HepG2 (cell line): ENCODE measurements at regions not wholly inside any gene's neighbourhood (a gene's known extent, or its start where the extent isn't known, plus 50 kb on each side); places are given as distances from the start of the nearest gene placed in this dataset.

ENCODE experiments used
- ATAC-seq: fragments of 200-7000 bp; cut with Tn5 transposase; 3 replicates; pipeline ENCODE4 v1.9.1; 2020; ENCODE audit warnings: mild to moderate bottlenecking, moderate library complexity
- BruUV-seq: library from RNA; stranded (reverse); fragments of 400-500 nt; replicated peaks from 2 replicates; lab custom pipeline; 2021; lab: Mats Ljungman, UMichigan
- CTCF ChIA-PET: fragments of 300-600 bp; formaldehyde crosslinking; extraction: SDS; loops from one replicate; lab custom pipeline; 2021; ENCODE audit warnings: low total read pairs, inconsistent platforms, low intra/inter-chr PET ratio; lab: Yijun Ruan, JAX
- POLR2A ChIA-PET: fragments of 350-600 bp; sonication (Branson Sonifier 250); formaldehyde crosslinking; loops from one replicate; lab custom pipeline; 2020; ENCODE audit warnings: antibody characterized with exemption, inconsistent platforms; lab: Yijun Ruan, JAX
- DNase-seq: peaks from one replicate; pipeline ENCODE4 v3.0.0-alpha.2; 2015; ENCODE audit warnings: low spot score
- FAIRE-seq: peaks from 3 replicates; lab custom pipeline; 2011; peaks lifted over from hg19 to GRCh38; lab: Jason Lieb, UNC
- H2AFZ ChIP-seq: one replicate; pipeline ENCODE4 v1.6.1; 2011; ENCODE audit warnings: low read length, inconsistent platforms
- H3K27ac ChIP-seq: fragments of 300-600 bp; 3 replicates; pipeline ENCODE4 v1.8.0; 2011; ENCODE audit warnings: mixed run types, mild to moderate bottlenecking, mixed read lengths, low read length, inconsistent platforms; ENCODE audit not compliant: insufficient read depth; ENCODE audit errors: extremely low read length
- H3K27me3 ChIP-seq, 2 experiments: fragments of 200-600 bp in 1 of 2; 2 replicates in 1 of 2; 3 replicates in 1 of 2; pipeline versions ENCODE4 v1.6.0 to v1.8.0; 2011; ENCODE audit warnings: low read length in 2 of 2, mild to moderate bottlenecking in 2 of 2, moderate library complexity in 2 of 2, inconsistent platforms in 1 of 2; ENCODE audit not compliant: insufficient read depth in 2 of 2, control insufficient read depth in 1 of 2
- H3K36me3 ChIP-seq, 2 experiments: fragments of 200-600 bp in 1 of 2; replicated peaks in 1 of 2; 2 replicates in 1 of 2; 3 replicates in 1 of 2; pipeline versions ENCODE4 v1.5.1 to v1.8.0; 2011; ENCODE audit warnings: low read length in 2 of 2, inconsistent platforms in 1 of 2; ENCODE audit not compliant: insufficient read depth in 2 of 2, control insufficient read depth in 1 of 2
- H3K4me1 ChIP-seq: 2 replicates; pipeline ENCODE4 v1.5.1; 2012; ENCODE audit warnings: low read length, inconsistent platforms; ENCODE audit not compliant: insufficient read depth
- H3K4me2 ChIP-seq: 2 replicates; pipeline ENCODE4 v1.6.0; 2011; ENCODE audit warnings: low read depth, low read length, inconsistent platforms
- H3K4me3 ChIP-seq, 3 experiments: fragments of 200-600 bp in 1 of 3; sonication (generic), shearing (Covaris generic) in 1 of 3; replicated peaks in 1 of 3; 2 replicates each; pipeline ENCODE4 v1.5.1; 2011 to 2016; ENCODE audit warnings: low read length in 3 of 3, inconsistent platforms in 2 of 3, low read depth in 2 of 3, mild to moderate bottlenecking in 2 of 3, control low read depth in 1 of 3, mixed read lengths in 1 of 3; ENCODE audit not compliant: insufficient read depth in 1 of 3
- H3K79me2 ChIP-seq: one replicate; pipeline ENCODE4 v1.6.1; 2011; ENCODE audit warnings: low read length, inconsistent platforms; ENCODE audit not compliant: insufficient read depth
- H3K9ac ChIP-seq: 2 replicates; pipeline ENCODE4 v1.6.0; 2011; ENCODE audit warnings: mild to moderate bottlenecking, low read depth, low read length, inconsistent platforms; ENCODE audit not compliant: insufficient read depth
- H3K9me3 ChIP-seq: 2 replicates; pipeline ENCODE4 v1.5.1; 2012; ENCODE audit warnings: mild to moderate bottlenecking, low read length
- H4K20me1 ChIP-seq: 2 replicates; pipeline ENCODE4 v1.6.0; 2011; ENCODE audit warnings: inconsistent platforms, mild to moderate bottlenecking, low read length, moderate library complexity; ENCODE audit not compliant: insufficient read depth
- RELA ChIP-seq: sonication (generic); formaldehyde crosslinking; IDR thresholded peaks from 2 replicates; pipeline ENCODE4 v1.4.0; 2020; ENCODE audit warnings: missing genetic modification reagents
- ZNF468 ChIP-seq: sonication (generic); formaldehyde crosslinking; IDR thresholded peaks from 2 replicates; pipeline ENCODE4 v1.8.0; 2022; ENCODE audit warnings: mild to moderate bottlenecking, moderate library complexity, missing genetic modification reagents
- WGBS: methylation state at CpG from one replicate; pipeline ENCODE4 v1.1.6; 2017; ENCODE audit warnings: low lambda C conversion rate; 5-methylcytosine and 5-hydroxymethylcytosine counted together
- in situ Hi-C: cut with HindIII; loops from 2 replicates; pipeline ENCODE4 v1.10.0; 2017; ENCODE audit warnings: low pct_unique_long_range_greater_than_20kb; ENCODE audit not compliant: extremely low pct_ligation_motif_present
- intact Hi-C: fragments of 100-400 bp; cut with micrococcal nuclease; formaldehyde crosslinking; loops from one replicate; pipeline ENCODE4 v1.10.0; 2022; ENCODE audit not compliant: unreplicated experiment
- TF ChIP-seq, protein P1 (sequence below): sonication (generic); formaldehyde crosslinking; IDR thresholded peaks from 2 replicates; pipeline ENCODE4 v1.4.0; 2020; ENCODE audit warnings: mild to moderate bottlenecking, missing genetic modification reagents

DNA sequence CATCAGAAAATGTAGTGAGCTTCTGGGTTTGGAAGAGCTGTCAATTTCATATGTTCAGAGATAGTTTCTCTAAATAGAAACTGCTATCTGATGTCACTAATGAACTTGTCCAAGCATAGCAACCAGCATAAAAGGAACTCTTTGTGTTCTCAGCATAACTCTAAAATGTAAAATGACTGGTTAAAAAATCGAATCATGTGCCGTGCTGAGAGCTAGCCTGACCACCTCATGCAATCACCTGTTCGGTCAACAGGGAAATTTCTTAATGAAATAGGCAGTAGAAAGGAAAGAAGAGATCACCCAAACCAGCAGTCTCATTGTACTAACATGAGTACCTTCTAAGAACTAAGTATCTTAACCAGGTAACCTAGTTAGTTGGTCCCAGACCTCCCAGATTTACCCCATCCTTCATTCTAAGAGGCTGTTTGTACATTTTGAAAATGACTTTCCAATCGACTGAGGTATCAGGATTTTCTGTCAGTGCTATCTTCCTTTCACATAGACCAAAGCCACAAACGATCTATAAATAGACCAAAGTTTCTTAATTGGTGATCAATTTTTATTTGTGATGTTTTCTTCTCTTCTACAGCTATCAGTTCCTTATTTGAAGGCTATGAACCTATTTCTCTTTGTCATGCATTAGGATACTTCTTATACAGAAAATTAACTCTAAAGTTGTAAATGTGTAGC is 147.3 kb downstream of the TLR5 start (continued):
- TF ChIP-seq, protein P1, sequence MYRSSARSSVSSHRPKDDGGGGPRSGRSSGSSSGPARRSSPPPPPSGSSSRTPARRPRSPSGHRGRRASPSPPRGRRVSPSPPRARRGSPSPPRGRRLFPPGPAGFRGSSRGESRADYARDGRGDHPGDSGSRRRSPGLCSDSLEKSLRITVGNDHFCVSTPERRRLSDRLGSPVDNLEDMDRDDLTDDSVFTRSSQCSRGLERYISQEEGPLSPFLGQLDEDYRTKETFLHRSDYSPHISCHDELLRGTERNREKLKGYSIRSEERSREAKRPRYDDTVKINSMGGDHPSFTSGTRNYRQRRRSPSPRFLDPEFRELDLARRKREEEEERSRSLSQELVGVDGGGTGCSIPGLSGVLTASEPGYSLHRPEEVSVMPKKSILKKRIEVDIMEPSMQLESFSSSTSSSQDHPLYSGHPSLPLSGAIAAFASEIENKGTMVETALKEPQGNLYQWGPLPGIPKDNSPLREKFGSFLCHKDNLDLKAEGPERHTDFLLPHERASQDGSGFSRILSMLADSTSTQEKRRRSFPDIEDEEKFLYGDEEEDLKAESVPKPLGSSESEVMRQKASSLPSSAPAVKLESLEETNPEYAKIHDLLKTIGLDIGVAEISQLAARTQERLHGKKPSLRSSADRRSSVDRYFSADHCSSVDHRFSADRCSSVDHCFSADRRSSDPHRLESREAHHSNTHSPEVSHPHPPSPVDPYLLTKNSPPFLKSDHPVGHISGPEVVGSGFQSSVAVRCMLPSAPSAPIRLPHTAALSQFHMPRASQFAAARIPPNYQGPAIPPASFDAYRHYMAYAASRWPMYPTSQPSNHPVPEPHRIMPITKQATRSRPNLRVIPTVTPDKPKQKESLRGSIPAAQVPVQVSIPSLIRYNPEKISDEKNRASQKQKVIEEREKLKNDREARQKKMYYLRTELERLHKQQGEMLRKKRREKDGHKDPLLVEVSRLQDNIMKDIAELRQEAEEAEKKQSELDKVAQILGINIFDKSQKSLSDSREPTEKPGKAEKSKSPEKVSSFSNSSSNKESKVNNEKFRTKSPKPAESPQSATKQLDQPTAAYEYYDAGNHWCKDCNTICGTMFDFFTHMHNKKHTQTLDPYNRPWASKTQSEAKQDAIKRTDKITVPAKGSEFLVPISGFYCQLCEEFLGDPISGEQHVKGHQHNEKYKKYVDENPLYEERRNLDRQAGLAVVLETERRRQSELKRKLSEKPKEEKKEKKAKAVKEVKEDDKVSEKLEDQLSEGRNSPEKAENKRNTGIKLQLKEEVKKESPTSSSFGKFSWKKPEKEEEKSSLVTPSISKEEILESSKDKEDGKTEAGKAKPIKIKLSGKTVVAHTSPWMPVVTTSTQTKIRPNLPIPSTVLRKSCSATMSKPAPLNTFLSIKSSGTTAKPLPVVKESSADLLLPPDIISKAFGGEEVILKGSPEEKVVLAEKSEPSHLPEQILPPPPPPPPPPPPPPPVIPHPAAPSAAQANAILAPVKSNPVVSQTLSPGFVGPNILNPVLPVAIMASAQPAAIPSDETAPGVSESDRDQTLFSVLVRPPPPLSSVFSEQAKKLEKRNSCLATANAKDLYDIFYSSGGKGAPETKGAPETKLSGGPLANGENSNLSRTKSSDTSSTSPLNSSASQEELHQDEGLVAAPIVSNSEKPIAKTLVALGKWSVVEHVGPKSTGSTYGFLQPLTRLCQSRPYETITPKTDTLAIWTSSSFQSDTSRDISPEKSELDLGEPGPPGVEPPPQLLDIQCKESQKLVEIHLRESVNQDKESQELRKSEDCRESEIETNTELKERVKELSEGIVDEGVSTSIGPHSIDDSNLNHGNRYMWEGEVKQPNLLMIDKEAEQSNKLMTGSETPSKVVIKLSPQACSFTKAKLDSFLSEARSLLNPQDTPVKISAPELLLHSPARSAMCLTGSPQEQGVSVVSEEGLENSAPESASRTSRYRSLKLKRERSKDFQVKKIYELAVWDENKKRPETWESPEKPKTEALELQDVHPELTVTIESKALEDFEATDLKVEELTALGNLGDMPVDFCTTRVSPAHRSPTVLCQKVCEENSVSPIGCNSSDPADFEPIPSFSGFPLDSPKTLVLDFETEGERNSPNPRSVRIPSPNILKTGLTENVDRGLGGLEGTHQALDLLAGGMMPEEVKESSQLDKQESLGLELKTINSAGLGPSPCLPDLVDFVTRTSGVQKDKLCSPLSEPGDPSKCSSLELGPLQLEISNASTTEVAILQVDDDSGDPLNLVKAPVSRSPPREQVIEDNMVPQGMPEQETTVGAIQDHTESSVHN (CRISPR knock-in tag), result no peak
- TF ChIP-seq ZNF468 (CRISPR knock-in tag), result no peak

DNA sequence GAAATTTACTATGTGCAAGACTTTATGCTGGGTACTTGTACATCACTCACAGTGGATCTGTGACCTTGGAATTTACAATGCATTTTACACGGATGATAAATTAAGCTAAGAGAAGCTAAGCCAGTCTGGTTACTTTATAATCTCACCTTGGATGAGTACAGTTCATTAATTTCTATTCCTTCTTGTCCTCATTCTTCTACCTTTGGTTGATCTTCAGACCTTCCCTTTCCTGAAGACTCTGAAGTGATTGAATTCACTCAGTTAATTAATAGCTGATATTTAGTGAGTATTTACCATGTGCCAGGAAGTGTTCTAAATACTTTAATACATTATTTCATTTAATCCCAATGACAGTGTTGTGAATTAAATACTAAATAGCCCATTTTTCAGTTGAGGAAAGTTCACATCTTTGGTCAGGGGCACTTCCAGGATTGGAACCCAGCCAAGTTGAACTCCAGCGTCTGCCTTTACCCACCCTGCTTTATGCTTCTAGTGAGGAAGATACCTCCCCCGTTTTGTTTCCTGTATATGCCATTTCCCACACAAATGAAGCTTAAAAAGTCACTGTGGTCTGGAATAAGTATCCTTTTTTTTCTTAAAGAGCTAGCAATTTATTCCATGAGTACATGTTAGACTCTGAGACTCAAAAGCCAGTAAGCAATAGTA is 146.6 kb downstream of the TLR5 start:
- ATAC-seq (no peak), DNase-seq (no peak), FAIRE-seq (no peak)
- Histone ChIP-seq H3K27ac (no peak overlapping the region), H3K9me3 (no peaks in the 10 kb centered on the region), H4K20me1 (no peaks in the 10 kb centered on the region), H2AFZ (no peak overlapping the region), H3K4me2 (no peak overlapping the region), H3K4me1 (peaks cover 19% of the 10 kb centered on the region), H3K79me2 (no peaks in the 10 kb centered on the region), H3K4me3 (no peak overlapping the region), H3K36me3 (no peaks in the 10 kb centered on the region; a peak in 1 of 5 replicates), H3K9ac (no peak overlapping the region), H3K27me3 (no peaks in the 10 kb centered on the region)
- ChIA-PET POLR2A (no interaction called here), CTCF (no interaction called here)
- TF ChIP-seq RELA, result no peak
- intact Hi-C loops (no loop called here), in situ Hi-C loops (no loop called here)
- BruUV-seq, result no TSS peak
- WGBS, result 86% methylated on average over 3 of the region's 3 CpGs
